HEK293T (cell line): ENCODE measurements at regions not wholly inside any gene's neighbourhood (a gene's known extent, or its start where the extent isn't known, plus 50 kb on each side); places are given as distances from the start of the nearest gene placed in this dataset.

ENCODE experiments used
- CTCF ChIA-PET: fragments of 350-600 bp; formaldehyde crosslinking; extraction: SDS; loops from one replicate; lab custom pipeline; 2021; ENCODE audit warnings: antibody characterized with exemption, inconsistent platforms; lab: Yijun Ruan, JAX
- POLR2A ChIA-PET: fragments of 350-600 bp; formaldehyde crosslinking; extraction: SDS; loops from one replicate; lab custom pipeline; 2020; ENCODE audit warnings: antibody characterized with exemption, inconsistent platforms; lab: Yijun Ruan, JAX
- DNase-seq: peaks from one replicate; pipeline ENCODE4 v3.0.0; 2012; ENCODE audit warnings: mixed read lengths; ENCODE audit errors: extremely low spot score
- ARNT ChIP-seq: fragments of 450-650 bp; IDR thresholded peaks from 2 replicates; pipeline ENCODE4 v1.6.1; 2017; ENCODE audit warnings: mild to moderate bottlenecking
- BHLHE40 ChIP-seq: fragments of 450-650 bp; IDR thresholded peaks from 2 replicates; pipeline ENCODE4 v1.6.1; 2016; ENCODE audit warnings: mild to moderate bottlenecking, moderate library complexity, borderline replicate concordance
- CTBP1 ChIP-seq: fragments of 450-650 bp; IDR thresholded peaks from 2 replicates; pipeline ENCODE4 v1.6.1; 2016; ENCODE audit warnings: borderline replicate concordance
- ELF4 ChIP-seq: fragments of 450-650 bp; IDR thresholded peaks from 2 replicates; pipeline ENCODE4 v1.6.1; 2017; ENCODE audit warnings: antibody characterized with exemption
- FOXA1 ChIP-seq: fragments of 450-650 bp; IDR thresholded peaks from 2 replicates; pipeline ENCODE4 v1.6.1; 2016; ENCODE audit warnings: mild to moderate bottlenecking
- FOXK2 ChIP-seq: fragments of 450-650 bp; IDR thresholded peaks from 2 replicates; pipeline ENCODE4 v1.6.1; 2016; ENCODE audit warnings: mild to moderate bottlenecking
- FOXM1 ChIP-seq: fragments of 450-650 bp; IDR thresholded peaks from 2 replicates; pipeline ENCODE4 v1.6.1; 2017; ENCODE audit warnings: mild to moderate bottlenecking, borderline replicate concordance
- HDGF ChIP-seq: fragments of 450-650 bp; IDR thresholded peaks from 2 replicates; pipeline ENCODE4 v1.6.1; 2017; ENCODE audit warnings: antibody characterized with exemption, borderline replicate concordance
- L3MBTL2 ChIP-seq: fragments of 450-650 bp; conservative IDR thresholded peaks from 2 replicates; pipeline ENCODE4 v1.6.1; 2016; ENCODE audit warnings: mild to moderate bottlenecking
- LEF1 ChIP-seq: fragments of 450-650 bp; IDR thresholded peaks from 2 replicates; pipeline ENCODE4 v1.6.1; 2017; ENCODE audit warnings: mild to moderate bottlenecking, borderline replicate concordance
- NFRKB ChIP-seq: fragments of 450-650 bp; IDR thresholded peaks from 2 replicates; pipeline ENCODE4 v1.6.1; 2016; ENCODE audit warnings: mild to moderate bottlenecking, moderate library complexity
- SP1 ChIP-seq: fragments of 450-650 bp; IDR thresholded peaks from 2 replicates; pipeline ENCODE4 v1.6.1; 2017
- SUZ12 ChIP-seq: fragments of 450-650 bp; IDR thresholded peaks from 2 replicates; pipeline ENCODE4 v1.6.1; 2016; ENCODE audit warnings: mild to moderate bottlenecking
- TARDBP ChIP-seq: fragments of 450-650 bp; IDR thresholded peaks from 2 replicates; pipeline ENCODE4 v1.6.1; 2016
- ZNF384 ChIP-seq: fragments of 450-650 bp; IDR thresholded peaks from 2 replicates; pipeline ENCODE4 v1.6.1; 2016
- TF ChIP-seq, protein P1 (sequence below): fragments of 450-650 bp; IDR thresholded peaks from 2 replicates; pipeline ENCODE4 v1.6.1; 2016

DNA sequence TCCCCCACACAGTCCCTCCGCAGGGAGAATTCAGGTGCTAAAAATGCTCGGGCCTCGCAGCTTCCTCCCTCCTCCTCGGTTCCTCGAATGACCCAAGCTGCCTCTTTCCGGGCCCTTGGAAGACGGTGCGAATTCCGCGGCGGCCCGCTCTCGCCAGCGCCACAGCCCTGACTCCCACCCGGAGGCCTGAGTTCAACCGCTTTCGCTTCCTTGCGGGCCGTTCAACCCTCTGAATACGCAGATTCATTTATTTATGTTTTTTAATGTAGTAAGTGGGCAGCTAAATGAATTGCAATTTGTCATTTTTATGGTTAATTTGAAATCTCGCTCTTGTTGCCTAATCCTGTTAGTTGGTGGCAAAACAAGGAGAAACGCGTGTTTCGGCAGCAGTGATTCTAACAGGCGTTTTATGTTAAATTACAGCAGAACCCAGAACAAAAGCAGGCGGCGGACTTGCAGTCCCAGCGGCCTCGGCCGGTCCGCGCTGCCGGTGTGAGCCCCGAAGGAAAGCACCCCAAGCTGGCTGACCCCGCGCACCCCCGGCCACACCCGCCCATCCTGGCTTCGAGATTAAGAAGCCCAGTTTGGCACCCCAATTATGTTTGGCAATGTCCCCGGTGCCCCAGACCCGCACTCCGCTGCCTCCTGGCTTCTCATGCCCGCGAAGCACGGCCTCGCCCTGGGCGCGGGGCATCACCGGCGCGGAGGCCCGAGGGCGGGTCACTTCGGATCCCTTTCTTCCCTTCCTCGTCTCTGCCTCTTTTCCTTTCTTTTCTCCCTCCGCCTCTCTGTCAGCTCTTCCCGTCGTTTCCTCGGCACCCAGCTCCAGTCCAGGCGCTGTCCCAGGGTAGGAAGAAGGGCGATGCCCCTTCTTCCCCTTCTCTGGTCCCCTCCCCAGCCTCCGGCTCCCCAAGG is 75.9 kb downstream of the INSIG1 start:
- DNase-seq = no peak
- POLR2A ChIA-PET = no interaction called here
- TF ChIP-seq FOXA1 (no peak), TARDBP (no peak), CTBP1 (no peak), SUZ12 (no peak), ZNF384 (no peak), NFRKB (no peak), HDGF (no peak)
- CTCF ChIA-PET = no interaction called here

DNA sequence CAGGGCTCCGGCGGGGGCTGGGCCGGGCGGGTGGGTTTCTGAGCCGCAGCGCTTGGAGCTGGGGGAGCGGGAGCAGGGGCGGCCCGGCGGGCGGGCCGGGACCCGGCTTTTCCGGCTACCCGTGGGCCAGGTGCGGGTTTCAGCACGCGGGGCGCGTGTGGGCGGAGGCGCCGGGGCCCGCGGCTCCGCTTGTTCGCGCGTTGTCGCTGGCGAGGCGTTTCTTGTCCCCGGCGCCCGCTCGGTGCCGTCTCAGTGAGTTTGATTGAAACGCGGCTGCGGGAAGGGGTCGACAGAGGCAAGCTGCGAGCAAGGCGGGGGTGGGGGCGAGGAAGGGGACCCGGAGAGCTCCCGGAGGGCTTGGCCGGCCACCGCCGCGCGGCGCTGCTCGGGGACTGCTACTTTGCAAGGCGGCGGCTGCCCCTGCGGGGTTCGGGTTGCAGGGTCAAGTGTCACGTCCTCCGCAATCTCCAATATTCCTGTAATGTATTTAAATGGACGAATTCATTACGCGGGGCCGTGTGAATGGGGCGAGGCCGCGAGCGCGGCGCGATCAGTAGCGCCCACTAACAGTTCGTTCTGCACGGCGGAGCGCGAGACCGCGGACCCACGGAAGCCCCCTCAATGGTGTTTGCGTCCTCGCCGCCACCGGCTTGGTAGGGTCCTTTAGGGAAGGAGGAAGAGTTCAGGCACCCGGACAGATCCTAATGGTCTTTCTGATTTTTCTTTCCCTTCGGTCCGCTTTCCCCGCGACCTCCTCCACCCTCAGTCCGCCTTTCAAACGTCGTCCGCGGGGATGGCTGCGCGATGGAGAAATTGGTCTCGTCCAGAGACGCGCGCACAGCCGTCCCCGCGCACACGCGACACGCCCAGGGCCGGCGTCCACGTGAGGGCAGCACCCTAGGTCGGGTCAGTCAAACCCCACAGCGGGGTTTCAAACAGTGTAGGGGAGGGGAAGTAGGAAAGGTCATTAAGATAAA is 76.9 kb downstream of the INSIG1 start:
- no peak for DNase-seq
- TF ChIP-seq LEF1 (no peak), ARNT (no peak), BHLHE40 (no peak), SUZ12 (no peak), FOXM1 (no peak), FOXK2 (no peak), L3MBTL2 (no peak), ZNF384 (no peak), HDGF (no peak), CTBP1 (no peak), TARDBP (no peak), ELF4 (no peak), NFRKB (no peak)
- TF ChIP-seq, protein P1, sequence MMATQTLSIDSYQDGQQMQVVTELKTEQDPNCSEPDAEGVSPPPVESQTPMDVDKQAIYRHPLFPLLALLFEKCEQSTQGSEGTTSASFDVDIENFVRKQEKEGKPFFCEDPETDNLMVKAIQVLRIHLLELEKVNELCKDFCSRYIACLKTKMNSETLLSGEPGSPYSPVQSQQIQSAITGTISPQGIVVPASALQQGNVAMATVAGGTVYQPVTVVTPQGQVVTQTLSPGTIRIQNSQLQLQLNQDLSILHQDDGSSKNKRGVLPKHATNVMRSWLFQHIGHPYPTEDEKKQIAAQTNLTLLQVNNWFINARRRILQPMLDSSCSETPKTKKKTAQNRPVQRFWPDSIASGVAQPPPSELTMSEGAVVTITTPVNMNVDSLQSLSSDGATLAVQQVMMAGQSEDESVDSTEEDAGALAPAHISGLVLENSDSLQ = no peak
- ChIA-PET CTCF (no interaction called here), POLR2A (no interaction called here)

DNA sequence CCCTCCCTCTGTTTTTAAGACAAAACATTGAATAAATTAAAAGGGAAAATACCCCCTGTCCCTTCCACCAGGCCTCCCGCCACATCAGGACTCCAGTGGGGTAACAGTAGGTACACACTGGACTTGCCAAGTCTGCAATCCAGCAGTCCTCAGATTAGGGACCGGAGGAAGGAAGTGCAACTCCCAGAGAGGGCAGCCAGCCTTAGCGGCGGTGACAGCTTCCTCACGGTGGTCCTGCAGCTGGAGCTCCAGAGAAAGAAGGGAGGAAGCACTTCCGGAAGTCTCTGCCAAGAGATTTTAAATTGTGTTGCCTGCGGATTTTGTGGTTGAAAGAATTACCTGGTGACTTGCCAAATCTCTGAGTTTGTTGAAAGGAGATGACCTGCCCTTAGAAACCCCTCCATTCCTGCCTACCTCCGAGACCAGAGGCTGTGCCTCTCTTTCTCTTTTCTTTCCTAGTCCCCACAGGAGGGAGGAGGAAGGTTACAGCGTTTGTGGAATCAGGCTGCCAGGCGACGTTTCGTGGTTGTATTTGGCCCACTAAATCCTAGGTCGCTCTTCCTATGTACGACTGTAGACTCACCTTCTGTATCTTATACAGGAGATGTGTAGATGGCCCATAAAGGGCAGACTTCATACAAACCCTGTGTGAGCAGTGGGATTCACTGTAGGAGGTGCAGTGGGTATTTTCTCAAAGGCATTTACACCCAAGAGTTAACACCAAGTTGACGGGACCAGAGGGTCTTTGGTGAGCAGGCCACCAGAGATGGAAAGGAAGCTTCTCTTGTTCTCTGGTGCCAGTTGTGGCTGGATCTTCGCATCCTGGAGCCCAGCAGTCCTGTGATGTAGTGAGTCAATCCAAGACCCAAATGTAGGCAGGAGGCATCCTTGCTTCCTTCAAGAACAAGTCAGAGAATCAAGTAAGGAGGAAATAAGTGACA is 77.9 kb downstream of the INSIG1 start:
- no peak for DNase-seq
- TF ChIP-seq FOXK2 = no peak
- TF ChIP-seq HDGF = no peak
- TF ChIP-seq ZNF384 = no peak
- no peak for TF ChIP-seq FOXA1
- TF ChIP-seq LEF1 = no peak
- ChIA-PET POLR2A (no interaction called here), CTCF (no interaction called here)

DNA sequence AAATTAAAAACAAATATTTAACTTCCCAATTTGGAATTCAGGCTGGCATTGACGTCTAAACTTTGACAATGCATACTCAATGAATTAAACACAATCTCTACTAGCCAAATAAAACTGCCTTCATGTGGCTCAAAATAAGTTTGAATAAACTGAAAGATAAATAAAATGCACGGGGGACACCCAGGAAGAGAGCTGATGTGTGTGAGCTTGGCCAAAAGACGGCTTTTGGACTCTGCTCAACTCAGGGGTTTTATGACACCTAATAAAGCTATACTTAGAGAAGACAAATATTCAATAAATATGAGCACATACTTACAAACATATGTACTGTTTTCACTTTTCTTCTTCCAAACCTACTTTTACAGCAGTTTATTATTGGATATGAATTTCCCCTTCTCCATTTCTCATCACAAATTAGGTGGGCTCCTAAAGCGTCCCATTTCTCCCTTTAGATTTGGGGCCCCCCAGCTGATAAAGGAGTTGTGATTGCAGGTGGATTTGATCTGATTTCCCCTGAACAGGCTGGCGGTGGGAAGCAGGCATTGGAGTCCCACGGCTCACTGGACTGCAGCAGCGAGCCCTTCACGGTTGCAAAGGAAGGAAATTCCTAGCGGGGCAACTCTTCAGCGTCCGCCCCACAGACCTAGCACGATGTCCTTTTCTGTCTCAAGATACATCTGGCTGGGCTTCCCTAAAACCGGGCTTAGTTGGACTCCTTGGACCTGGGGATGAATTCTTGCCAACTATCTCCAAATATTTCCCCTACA is 79.6 kb downstream of the INSIG1 start:
- no peak for DNase-seq
- ChIA-PET POLR2A (no interaction called here), CTCF (interaction anchor here (1.1 kb wide), 1 partner anchor 22 kb away, joined by 4 read pairs; no protein-coding TSS in a partner anchor)
- TF ChIP-seq L3MBTL2 (no peak), SP1 (no peak), ZNF384 (no peak), ARNT (no peak), SUZ12 (no peak), NFRKB (no peak), FOXA1 (no peak), FOXK2 (no peak), LEF1 (no peak), ELF4 (no peak), CTBP1 (no peak)
- TF ChIP-seq, protein P1 = no peak

DNA sequence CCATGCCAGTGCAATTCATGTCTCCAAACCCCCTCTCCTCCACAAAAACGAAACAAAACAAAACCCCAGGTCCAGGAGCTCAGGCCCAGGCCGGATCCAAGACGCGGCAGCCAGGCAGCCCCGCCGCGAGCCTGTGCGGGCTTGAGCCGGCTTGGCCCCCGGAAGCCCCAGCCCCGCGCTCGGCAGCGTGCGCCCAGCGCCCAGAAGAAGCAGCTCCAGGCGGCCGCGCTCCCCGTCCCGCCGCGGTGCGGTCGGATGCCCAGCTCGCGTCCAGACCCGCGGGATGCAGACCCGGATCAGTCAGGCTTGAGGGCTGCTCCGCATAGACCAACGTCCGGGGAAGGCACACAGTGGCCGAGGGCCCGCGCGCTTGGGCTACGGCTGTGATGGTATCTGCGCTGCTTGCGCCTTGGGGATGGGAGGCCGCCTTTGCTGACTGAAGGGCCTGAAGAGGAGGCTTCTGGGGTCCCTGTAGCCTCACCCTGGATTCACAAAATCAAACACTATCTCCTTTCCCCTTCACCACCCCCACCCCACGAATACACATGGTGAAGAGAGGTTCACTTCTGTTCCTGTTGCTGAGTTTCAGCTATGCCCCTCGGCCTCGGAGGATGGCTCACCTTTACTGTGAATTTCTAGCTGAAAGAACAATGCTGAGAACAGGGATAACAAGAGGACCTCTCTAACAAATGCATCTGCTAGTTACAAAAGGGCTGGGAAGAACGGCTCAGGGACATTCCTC is 79.9 kb upstream of the EN2 start:
- no peak for DNase-seq
- POLR2A ChIA-PET = interaction anchor here (0.8 kb wide), 1 partner anchor 156 kb away, joined by 3 read pairs; no protein-coding TSS in a partner anchor
- CTCF ChIA-PET = interaction anchor here (0.7 to 3.6 kb wide), 5 partner anchors 9 to 450 kb away, joined by 3 to 25 read pairs (median 4); no protein-coding TSS in a partner anchor
- TF ChIP-seq BHLHE40 (no peak), ARNT (no peak), LEF1 (no peak), SUZ12 (no peak), HDGF (no peak)
- TF ChIP-seq, protein P1 = no peak
